DOHH2 (cell line): ENCODE measurements at regions not wholly inside any gene's neighbourhood (a gene's known extent, or its start where the extent isn't known, plus 50 kb on each side); places are given as distances from the start of the nearest gene placed in this dataset.

Source experiments
- H3F3A ChIP-seq: fragments of 200-600 bp; sonication (generic), shearing (Covaris generic); 2 replicates; pipeline ENCODE4 v1.6.0; 2016; ENCODE audit warnings: antibody characterized with exemption, mild to moderate bottlenecking; ENCODE audit not compliant: control insufficient read depth, insufficient read depth
- H3K27ac ChIP-seq: fragments of 200-600 bp; sonication (generic); 2 replicates; pipeline ENCODE4 v1.5.1; 2014; ENCODE audit warnings: low read depth, mild to moderate bottlenecking, low read length, moderate library complexity
- H3K27me3 ChIP-seq: fragments of 200-600 bp; sonication (generic); 2 replicates; pipeline ENCODE4 v1.6.1; 2014; ENCODE audit warnings: mild to moderate bottlenecking, low read length, mixed read lengths; ENCODE audit not compliant: control insufficient read depth
- H3K36me3 ChIP-seq: fragments of 200-600 bp; sonication (generic); 2 replicates; pipeline ENCODE4 v1.6.1; 2014; ENCODE audit warnings: mild to moderate bottlenecking, low read length, moderate library complexity, mixed read lengths; ENCODE audit not compliant: control insufficient read depth
- H3K4me1 ChIP-seq: fragments of 200-600 bp; sonication (generic); 2 replicates; pipeline ENCODE4 v1.6.1; 2014; ENCODE audit warnings: mild to moderate bottlenecking, low read length, mixed read lengths; ENCODE audit not compliant: control insufficient read depth
- H3K4me2 ChIP-seq: fragments of 200-600 bp; sonication (generic); 2 replicates; pipeline ENCODE4 v1.6.0; 2014; ENCODE audit warnings: mild to moderate bottlenecking, low read length, moderate library complexity
- H3K4me3 ChIP-seq: fragments of 200-600 bp; sonication (generic); 2 replicates; pipeline ENCODE4 v1.5.1; 2014; ENCODE audit warnings: mild to moderate bottlenecking, low read length, mixed read lengths
- H3K79me2 ChIP-seq: fragments of 200-600 bp; sonication (generic); 2 replicates; pipeline ENCODE4 v1.6.1; 2014; ENCODE audit warnings: mild to moderate bottlenecking, low read length, mixed read lengths; ENCODE audit not compliant: control insufficient read depth
- H3K9me2 ChIP-seq: fragments of 200-600 bp; sonication (generic); replicated peaks from 2 replicates; pipeline ENCODE4 v1.6.1; 2014; ENCODE audit warnings: mild to moderate bottlenecking, low read length, mixed read lengths; ENCODE audit not compliant: control insufficient read depth
- H3K9me3 ChIP-seq: fragments of 200-600 bp; sonication (generic); 2 replicates; pipeline ENCODE4 v1.6.1; 2014; ENCODE audit warnings: antibody characterized with exemption, low read length, mixed read lengths; ENCODE audit not compliant: control insufficient read depth, insufficient read depth
- H4K20me1 ChIP-seq: fragments of 200-600 bp; sonication (generic); 2 replicates; pipeline ENCODE4 v1.6.0; 2014; ENCODE audit warnings: low read depth, mild to moderate bottlenecking, antibody characterized with exemption, low read length, moderate library complexity; ENCODE audit not compliant: control insufficient read depth, insufficient read depth
- CTCF ChIP-seq: fragments of 200-600 bp; sonication (generic); IDR thresholded peaks from one replicate; pipeline ENCODE4 v1.5.1; 2014; ENCODE audit warnings: antibody characterized with exemption, mild to moderate bottlenecking, low read depth, low read length; ENCODE audit not compliant: poor library complexity, severe bottlenecking
- EZH2phosphoT487 ChIP-seq: fragments of 200-600 bp; sonication (generic); IDR thresholded peaks from 2 replicates; pipeline ENCODE4 v1.6.1; 2017; ENCODE audit warnings: borderline replicate concordance, mild to moderate bottlenecking, antibody characterized with exemption, low read length, moderate library complexity, mixed read lengths

GRCh38 chr2:226151157-226151556 lies 648.5 kb downstream of the IRS1 start:
- Histone ChIP-seq H3K36me3 (no peaks in the 10 kb centered on the region), H3K27ac (no peak overlapping the region), H3K4me2 (no peak overlapping the region), H3F3A (no peaks in the 10 kb centered on the region), H4K20me1 (no peaks in the 10 kb centered on the region), H3K9me2 (no peaks in the 10 kb centered on the region), H3K9me3 (no peaks in the 10 kb centered on the region), H3K27me3 (no peaks in the 10 kb centered on the region), H3K4me1 (peaks cover 11% of the 10 kb centered on the region), H3K79me2 (no peaks in the 10 kb centered on the region), H3K4me3 (no peak overlapping the region)
- TF ChIP-seq CTCF (no peak), EZH2phosphoT487 (no peak)

- no peaks in the 10 kb centered on the region for H3K4me1 ChIP-seq
- TF ChIP-seq EZH2phosphoT487 (no peak), CTCF (no peak)
- H3K4me2 ChIP-seq = no peak overlapping the region
- H3F3A ChIP-seq = no peaks in the 10 kb centered on the region
- no peaks in the 10 kb centered on the region for H4K20me1 ChIP-seq
- H3K9me3 ChIP-seq = no peaks in the 10 kb centered on the region
- no peaks in the 10 kb centered on the region for H3K79me2 ChIP-seq
- H3K9me2 ChIP-seq = no peaks in the 10 kb centered on the region
- H3K36me3 ChIP-seq = no peaks in the 10 kb centered on the region
- H3K4me3 ChIP-seq = no peak overlapping the region
- no peaks in the 10 kb centered on the region for H3K27me3 ChIP-seq
- H3K27ac ChIP-seq = no peak overlapping the region
Observed at GRCh38 chr2:226143091-226143490, 656.5 kb downstream of the IRS1 start.

- no peaks in the 10 kb centered on the region for H4K20me1 ChIP-seq
- no peak overlapping the region for H3K27ac ChIP-seq
- no peak overlapping the region for H3K4me2 ChIP-seq
- H3K27me3 ChIP-seq = no peaks in the 10 kb centered on the region
- no peaks in the 10 kb centered on the region for H3K9me3 ChIP-seq
- H3K79me2 ChIP-seq = no peaks in the 10 kb centered on the region
- TF ChIP-seq EZH2phosphoT487 (no peak), CTCF (no peak)
- H3K4me3 ChIP-seq = no peak overlapping the region
- no peaks in the 10 kb centered on the region for H3K36me3 ChIP-seq
- H3K9me2 ChIP-seq = no peaks in the 10 kb centered on the region
- H3F3A ChIP-seq = no peaks in the 10 kb centered on the region
- H3K4me1 ChIP-seq = peaks cover 3% of the 10 kb centered on the region
Observed at GRCh38 chr2:226142463-226142862, 657.2 kb downstream of the IRS1 start.

- no peak overlapping the region for H3K27ac ChIP-seq
Observed at GRCh38 chr2:226140594-226140993, 659.0 kb downstream of the IRS1 start.

More at GRCh38 chr2:226140594-226140993, 659.0 kb downstream of the IRS1 start:
- Histone ChIP-seq H3K4me1 (peaks cover 21% of the 10 kb centered on the region), H3K36me3 (no peaks in the 10 kb centered on the region), H3K9me2 (no peaks in the 10 kb centered on the region), H3K9me3 (no peaks in the 10 kb centered on the region), H3K4me3 (no peak overlapping the region), H3F3A (no peaks in the 10 kb centered on the region), H4K20me1 (no peaks in the 10 kb centered on the region), H3K4me2 (no peak overlapping the region), H3K79me2 (no peaks in the 10 kb centered on the region), H3K27me3 (no peaks in the 10 kb centered on the region)
- no peak for TF ChIP-seq EZH2phosphoT487
- TF ChIP-seq CTCF = no peak
